Fibroblast of peridontal ligament (primary cell): ENCODE measurements at regions not wholly inside any gene's neighbourhood (a gene's known extent, or its start where the extent isn't known, plus 50 kb on each side); places are given as distances from the start of the nearest gene placed in this dataset.
A peak's percentile ranks its signal among the peaks of the same experiment; 100 is the strongest.
"Not testable (repeated sequence)": the region's sequence is repeated elsewhere in the genome, so short reads cannot be mapped to it uniquely, and the experiment has no call there.

Source experiments
- DNase-seq: peaks from one replicate; pipeline ENCODE4 v3.0.0-alpha.2; 2010; ENCODE audit errors: extremely low read depth

DNA sequence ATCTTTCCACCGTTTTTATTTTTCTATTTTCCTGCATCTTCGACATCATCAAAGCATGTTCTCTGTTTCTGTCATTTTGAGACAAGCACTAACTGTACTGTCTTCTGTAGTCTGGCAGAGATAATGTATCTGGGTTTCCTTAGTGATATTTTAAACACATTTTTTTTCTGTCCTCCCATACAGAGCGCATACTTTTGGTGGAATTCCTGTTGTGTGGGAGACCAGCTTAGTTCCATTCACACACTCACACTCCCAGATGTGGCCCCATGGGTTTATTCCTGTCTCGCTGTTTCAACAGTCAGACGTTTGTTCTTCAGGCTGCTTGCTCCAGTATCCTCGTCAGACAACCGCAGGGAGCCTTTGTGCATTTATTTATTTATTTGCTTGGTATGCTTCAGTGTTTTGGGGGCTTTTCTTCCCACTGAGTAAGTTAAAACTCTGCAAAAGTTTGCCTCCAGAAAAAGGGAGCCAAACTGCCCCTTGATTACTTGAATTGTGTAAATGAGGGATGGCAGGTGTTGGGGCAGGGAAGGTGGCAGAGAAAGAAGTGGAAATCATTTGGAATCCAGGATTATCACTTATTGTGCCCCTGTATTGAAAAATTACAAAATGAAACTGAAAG, 456.8 kb upstream of the KLF6 start:
- peak; percentile 99 for DNase-seq

DNA sequence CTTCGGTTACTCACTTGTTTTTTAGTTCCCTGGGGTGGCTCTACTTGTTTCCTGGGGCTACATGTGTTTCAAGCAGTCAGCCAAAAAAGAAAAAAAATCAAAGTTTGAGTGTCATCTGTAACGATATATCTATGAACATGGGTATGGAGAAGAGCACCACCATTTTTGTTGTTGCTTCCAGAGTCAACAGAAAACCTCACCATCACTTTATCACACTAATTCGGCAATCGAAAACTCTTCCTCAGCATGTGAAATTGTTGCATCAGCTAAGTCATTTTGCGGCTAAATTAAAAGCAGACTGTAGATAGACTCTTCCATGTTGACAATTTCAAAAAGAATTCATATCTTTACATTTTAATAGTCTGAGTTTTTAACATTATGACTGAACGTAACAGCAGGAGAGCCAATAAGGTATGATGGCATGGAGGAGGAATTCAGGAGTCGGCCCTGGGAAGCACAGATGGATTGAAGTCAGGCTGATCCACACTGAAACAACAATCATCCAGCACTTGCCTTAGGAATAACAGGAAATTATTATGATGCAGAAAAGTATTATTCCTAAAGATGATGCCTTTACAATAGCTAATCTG, 455.7 kb upstream of the KLF6 start:
- peak; percentile 88 for DNase-seq

DNA sequence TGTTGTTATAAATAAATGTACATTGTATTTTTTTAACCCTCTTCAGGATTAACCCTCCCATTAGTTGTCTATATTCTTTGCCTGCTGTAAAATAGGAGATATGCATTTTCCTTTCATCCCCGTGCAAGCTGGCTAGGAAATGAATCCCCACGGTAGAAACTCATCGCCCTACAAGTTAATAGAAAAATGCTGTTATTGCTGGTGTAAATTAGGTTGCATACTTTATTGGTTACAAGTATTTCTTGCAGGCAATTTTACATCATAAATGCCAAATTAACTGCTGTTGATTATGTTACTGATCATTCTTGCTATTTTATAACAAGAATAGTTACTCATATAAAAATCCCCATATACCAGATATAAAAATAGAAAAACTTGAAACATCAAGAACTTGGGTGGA, 454.2 kb upstream of the KLF6 start:
- DNase-seq, result no peak

DNA sequence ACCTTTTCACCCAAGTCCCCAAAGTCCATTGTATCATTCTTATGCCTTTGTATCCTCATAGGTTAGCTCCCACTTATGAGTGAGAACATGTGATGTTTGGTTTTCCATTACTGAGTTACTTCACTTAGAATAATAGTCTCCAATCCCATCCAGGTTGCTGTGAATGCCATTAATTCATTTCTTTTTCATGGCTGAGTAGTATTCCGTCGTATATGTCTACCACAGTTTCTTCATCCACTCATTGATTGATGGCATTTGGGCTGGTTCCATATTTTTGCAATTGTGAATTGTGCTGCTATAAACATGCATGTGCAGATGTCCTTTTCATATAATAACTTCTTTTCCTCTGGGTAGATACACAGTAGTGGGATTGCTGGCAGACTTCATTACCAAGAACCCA, 451.9 kb upstream of the KLF6 start:
- not testable (repeated sequence) for DNase-seq

DNA sequence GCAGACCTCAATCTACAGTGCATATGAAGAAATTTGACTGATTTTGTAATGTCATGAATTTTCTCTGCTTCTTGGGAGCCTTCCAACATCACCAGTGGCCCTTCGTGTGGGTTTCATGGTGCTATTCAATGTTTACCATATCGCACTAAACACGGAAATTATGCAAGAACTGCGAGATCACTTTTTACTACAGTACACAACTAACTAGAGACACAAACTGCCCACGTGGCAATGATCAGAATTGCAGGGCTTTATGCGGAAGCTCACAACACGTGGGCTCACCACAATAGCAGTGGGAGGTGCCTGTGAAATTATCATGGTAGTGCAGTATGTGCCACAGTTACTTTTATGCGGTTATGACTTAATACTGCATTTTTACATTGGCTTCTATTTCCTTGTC, 449.7 kb upstream of the KLF6 start:
- DNase-seq, result peak; percentile 39

DNA sequence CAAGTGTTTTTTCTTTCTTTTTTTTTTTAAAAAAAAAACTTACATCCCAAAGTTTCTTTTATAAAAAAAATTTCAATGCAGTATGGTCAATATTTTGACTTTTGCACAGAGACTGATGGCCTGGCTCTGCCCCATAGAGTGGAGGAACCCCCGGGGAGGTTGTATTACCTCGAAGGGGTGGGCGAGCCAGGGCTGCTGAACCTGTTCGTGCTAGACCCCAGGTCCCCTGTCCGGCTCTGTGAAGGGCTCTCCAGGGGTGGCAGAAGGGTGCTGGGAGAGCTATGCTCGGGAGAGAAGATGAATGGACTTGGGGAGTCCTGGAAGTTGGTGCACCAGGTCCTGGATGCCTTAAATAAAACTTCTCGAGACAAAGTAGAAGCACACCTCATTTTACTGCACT, 446.4 kb upstream of the KLF6 start:
- no peak for DNase-seq

DNA sequence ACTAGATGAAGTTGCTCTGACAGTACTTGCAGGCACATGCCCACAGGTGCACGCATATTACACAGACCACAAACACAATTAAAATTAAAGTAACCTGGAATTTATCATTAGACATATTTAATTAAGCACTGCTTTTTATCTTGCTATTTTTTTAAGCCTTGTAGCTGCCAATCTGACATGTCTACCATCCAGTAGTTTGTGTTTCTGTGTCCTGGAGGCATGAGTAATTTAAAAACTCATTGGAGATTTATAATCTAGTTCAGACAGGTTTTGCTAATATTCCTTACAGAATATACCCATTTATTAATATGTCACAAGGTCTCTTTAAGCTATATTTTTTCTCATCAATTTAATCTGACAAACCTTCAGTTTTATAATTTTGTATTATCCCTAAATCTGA, 445.0 kb upstream of the KLF6 start:
- no peak for DNase-seq

DNA sequence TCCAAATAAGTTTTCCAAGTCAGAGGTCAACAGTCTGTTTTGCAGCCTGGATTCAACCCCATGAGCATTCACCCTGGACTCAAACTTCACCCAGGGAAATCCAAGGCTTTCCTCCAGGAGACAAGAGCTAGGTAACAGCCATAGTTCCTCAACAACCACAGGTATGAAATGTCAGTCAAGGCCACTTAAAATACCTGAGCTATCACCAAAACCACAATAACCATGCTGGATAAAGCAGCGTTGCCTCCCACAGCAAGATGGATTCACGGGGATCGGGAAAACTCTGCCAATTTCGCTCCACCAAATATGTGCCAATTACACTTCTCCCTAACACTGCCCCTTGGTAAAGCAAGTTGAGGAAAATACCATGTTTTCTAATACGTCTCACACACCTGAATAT, 444.1 kb upstream of the KLF6 start:
- DNase-seq, result no peak

DNA sequence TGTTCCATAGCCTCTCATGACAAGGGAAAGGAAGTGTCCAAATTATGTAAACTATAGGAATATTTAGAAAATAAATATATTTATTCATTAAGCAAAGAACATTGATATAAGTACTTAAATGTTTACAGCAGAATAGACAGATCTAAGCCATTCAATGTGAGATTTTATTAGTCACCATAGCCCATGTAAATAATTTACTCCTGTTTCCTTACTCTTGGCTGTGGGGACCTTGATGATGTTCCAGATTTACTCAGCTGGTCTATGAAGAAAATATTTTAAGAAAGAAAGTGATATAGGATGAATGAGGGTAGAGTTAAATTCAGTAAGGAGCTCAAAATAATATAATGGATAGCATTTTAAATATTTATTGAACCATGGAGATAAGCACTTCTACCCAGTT, 442.6 kb upstream of the KLF6 start:
- DNase-seq, result no peak

DNA sequence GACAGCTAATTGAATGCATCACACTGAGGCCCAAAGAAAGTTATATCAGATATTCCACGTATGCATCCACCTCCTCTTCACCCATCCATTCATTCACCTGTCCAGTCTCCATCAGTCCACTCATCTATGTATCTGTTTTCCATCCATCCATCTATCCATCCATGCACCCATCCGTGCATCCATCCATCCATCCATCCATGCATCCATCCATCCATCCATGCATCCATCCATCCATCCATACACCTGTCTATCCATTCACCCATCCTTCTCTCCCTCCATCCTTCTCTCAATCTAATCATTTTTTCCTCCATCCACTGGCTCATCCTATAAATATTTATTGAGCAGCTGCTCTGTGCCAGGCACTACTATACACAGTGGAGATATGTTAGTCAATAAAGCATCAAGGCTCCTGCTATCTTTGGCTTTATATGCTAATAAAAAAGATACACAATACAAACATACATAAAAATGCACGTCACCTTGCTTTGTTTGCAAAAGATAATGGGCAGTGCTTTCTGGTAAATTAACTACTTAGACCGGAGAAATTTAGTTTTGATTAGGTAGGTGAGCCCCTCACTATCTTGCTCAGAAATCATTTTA, 442.0 kb upstream of the KLF6 start:
- DNase-seq, result no peak

DNA sequence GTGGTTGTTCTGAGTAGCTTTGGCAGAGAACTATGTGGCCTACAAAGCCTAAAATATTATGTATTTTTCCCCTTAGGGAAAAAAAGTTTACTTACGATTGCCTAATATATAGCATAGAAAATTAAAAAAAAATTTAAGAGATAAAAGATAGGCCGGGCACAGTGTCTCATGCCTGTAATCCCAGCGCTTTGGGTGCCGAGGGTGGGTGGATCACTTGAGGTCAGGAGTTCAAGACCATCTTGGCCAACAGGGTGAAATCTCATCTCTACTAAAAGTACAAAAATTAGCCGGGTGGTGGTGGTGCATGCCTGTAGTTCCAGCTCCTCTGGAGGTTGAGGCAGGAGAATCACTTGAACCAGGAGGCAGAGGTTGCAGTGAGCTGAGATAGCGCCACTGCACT, 439.2 kb upstream of the KLF6 start:
- DNase-seq, result no peak

DNA sequence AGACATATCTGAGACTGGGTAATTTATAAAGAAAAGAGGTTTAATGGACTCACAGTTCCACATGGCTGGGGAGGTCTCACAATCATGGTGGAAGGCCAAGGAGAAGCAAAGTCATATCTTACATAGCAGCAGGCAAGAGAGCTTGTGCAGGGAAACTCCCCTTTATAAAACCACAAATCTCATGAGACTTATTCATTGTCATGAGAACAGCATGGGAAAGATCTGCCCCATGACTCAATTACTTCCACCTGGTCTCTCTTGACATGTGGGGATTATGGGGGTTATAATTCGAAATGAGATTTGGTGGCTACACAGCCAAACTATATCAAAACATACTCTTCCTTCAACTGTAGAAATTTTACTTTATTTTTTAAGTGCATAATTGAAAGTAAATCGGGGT, 436.3 kb upstream of the KLF6 start:
- DNase-seq, result peak; percentile 27

DNA sequence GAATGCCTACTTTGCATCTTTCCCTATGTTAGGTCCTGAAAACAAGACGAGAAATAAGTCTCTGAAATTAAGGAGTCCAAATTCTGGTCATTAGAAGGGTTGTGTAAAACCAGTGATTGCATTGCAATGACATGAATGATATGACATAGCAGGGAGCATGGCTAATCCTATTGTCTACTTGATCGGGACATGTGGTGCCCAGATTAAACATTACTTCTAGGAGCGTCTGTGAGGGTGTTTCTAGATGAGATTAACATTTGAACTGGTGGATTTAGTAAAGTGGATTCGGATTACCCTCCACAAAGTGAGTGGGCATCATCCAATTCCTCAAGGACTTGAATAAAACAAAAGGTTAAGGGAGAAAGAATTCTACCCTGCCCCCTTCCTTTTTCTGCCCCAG, 434.9 kb upstream of the KLF6 start:
- no peak for DNase-seq

DNA sequence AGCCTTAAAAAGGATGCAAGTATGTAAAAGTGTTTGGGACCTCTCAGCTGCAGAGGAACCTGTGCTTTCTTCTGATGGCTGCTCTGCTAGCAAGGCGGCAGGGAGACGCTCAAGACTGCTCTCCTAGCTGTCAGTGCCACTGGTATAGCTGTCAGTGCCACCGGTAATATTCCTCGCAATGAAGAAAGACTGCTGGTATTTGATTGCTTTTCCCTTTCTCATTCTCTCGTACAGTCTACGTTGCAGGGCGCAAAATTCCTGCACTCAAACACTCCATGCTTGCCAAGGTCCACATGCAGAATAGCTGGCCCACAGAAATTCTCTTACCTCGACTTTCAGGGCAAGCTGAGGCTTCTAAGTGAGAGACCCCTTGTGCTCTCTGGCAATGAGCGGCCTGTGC, 432.6 kb upstream of the KLF6 start:
- no peak for DNase-seq

DNA sequence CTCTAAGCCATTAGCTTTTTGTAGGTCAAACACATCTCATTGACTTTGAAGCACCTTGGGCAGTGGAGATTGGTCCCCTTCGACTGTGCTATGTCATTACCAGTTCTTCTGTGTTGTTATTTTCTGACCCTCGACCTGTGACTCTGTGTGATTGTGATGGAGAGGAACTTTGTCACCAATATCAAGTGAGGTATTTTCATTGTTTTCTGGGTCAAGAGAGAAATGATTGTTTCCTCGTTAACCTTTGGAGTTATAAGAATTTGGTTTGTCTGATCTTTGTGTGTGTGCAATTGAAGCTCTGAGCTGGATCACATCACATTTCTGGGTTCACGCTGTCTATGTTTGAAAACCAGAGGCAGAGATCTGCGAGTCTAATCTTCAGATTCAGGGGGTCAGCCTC, 432.2 kb upstream of the KLF6 start:
- no peak for DNase-seq

DNA sequence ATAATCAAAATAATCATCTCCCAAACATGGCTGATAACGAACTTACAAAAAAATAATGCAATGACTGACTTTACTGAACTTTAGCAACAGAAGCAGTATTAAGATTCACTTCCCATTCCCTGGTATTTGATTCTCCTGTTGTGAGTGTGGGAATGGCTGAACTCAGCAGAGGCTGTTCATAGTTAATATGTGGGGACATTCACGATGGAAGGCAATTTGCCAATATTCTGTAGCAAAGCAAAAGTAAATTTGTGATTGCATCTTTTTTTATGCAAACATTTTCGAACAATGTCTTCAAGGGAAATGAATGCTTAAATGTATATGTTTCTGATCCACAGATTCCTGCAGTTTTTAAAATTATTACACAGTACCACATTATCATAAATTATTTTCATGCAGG, 431.7 kb upstream of the KLF6 start:
- no peak for DNase-seq

DNA sequence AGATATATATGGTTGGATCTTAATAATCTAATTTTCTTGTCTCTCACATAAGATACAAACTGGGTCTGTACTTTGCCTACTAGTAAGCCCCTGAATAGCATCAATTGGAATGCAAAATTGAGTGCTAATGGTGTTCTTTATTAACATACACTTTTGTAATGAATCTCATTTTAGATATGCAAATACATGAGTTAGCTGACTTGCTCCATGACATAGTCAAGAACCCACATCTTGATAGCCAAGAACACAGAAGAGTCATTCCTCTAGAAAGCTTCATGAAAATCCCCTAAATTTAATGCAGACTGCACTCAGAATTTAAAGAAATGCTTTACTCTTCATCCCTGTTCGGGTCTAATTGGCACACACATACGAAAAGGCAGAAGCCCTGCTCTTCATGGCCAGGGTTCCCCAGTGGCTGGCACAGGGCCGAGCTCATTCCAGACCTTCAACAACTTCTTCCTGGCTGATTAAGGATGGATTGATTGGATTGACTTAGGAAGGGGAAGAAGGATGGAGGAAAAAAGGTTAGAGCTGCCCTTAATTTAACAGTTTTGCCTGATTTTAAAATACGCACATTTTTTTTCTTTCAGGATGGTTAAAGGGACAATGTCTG, 431.1 kb upstream of the KLF6 start:
- no peak for DNase-seq

DNA sequence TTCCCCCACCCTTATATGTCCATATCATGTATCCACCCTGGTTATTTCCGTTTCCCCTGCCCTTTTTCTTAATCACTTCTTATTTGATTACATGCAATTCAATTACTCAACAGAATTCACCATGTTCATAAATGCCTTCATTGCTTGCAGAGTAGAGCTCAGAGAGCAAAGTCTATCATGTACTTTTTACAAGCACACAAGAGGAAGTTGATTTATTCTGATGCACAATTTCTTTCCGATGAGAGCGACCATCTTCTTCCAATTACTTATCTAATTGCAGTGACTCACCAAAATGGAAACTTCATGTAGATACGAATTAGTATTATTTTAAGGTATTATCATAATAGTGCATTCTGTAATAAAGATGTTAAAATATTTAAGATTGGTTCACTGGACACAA, 430.5 kb upstream of the KLF6 start:
- DNase-seq, result no peak

DNA sequence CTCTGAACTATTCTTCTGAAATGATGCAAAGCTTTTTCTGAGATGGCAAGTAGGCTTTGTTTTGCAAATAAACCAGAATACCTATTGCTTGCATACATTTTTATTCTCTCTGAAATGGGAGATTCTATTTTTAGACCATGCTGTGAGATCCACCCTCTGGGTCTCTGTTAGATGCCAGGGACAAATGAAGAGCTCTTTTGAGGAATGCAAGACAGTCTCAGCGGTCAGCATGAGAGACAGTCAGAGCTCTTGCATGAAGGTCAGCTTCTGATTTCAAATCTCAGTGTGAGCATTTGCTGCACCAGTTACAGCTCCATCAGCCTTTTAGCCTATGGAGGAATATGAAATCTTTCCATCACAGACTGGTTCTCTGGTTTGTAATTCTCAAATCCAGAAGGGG, 429.9 kb upstream of the KLF6 start:
- DNase-seq, result no peak

DNA sequence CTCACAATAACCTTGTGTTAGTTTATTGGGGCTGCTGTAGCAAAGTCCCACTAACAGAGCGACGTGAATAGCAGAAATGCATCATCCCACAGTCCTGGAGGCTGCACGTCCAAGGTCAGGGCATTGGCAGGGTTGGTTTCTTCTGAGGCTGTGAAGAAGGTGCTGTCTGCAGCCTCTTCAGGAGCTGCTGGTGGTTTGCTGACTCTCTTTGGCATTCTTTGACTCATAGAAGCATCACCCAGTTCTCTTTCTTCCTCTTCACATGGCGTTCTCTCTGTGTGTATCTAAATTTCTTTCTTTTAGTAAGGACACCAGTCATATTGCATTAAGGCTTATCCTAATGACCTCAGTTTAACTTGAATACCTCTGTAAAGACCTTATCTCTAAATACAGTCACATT, 428.4 kb upstream of the KLF6 start:
- no peak for DNase-seq

DNA sequence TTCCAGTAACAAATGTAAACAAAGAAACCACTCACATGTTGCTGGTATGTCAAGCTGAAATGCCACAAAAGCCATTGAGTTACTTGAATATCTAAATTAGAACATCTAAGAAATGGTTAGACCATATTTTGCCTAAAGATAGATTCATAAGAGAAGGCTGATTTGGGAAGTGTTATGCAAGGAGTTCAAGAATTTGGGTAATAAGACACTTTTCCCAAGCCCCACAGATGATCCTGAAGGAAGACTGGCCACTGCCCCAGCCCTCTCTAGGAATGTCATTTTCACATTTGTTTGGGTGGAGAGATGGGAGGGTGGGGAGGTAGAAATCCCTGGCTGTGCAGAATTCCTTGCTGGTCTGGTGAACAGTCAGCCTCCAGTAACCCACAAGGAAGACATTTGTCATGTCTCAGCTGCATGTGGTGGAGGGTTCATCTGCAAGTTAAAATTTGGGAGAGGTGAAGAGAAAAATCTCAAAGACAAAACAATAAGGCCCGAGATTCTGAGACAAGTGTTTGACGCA, 427.2 kb upstream of the KLF6 start:
- DNase-seq, result no peak

DNA sequence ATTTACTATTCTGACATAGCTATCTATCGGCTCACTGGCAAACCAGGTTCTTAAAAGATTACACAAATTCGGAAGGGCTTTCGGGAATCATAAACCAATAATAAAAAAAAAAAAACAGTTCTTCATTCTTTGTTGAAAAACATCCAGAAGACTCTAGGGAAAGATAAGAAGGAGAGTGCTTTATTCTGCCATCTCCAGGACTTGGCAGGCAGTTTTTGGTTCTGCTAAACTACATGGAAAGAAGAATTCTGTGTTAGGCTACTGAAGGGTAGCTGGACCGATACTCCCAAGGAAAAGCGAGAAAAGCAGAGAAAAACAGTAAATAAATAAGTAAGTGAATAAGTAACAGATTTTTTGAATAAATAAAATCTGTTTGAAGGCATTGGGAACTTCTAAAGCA, 423.5 kb upstream of the KLF6 start:
- peak; percentile 6 for DNase-seq

DNA sequence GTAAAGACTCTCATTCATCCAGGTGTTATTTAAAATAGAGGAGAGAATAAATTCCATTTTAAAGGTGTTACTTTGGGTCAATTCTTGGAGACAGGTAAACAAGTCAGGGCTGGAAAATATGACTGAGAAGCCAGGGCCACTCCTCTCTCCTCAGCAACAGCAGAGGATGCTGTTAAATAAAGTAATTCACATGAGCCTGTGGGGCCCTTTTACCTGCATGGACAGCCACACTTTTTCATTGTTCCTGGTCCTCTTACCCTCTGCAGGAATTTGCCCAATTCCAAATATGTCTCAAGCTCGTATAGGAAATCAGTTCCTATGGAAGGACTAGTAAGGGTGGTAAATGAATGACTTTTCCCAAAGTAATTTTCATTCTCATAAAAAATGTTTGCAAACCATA, 420.1 kb upstream of the KLF6 start:
- DNase-seq, result no peak
